Renal cortex interstitium (tissue), 11 donors: ENCODE measurements at regions not wholly inside any gene's neighbourhood (a gene's known extent, or its start where the extent isn't known, plus 50 kb on each side); places are given as distances from the start of the nearest gene placed in this dataset.

Experiments
- DNase-seq, 11 donors: peaks; one replicate each; pipeline ENCODE4 v3.0.0-alpha.2; 2013; ENCODE audit warnings: low read depth in 9 of 11, low spot score in 4 of 11; ENCODE audit errors: extremely low read depth in 1 of 11

DNA sequence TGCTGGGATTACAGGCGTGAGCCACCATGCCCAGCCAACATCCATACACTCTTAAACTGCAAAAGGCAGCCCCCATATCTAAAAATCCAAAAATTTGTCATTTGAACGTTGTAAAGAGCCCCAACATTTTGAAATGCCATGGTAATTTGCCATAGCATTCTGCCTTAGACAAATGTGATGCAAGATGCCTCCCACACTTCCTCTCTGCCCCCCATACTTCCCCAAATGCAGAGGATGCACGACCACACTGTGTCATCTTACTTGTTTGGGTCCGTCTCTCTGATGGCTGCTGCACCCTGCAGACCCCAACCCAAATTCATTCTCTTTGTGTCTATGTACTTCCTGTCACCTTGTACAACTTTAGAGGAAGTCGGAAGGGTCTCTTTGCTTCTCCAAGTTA lies 1125.6 kb upstream of the AUTS2 start:
- DNase-seq: no peak

DNA sequence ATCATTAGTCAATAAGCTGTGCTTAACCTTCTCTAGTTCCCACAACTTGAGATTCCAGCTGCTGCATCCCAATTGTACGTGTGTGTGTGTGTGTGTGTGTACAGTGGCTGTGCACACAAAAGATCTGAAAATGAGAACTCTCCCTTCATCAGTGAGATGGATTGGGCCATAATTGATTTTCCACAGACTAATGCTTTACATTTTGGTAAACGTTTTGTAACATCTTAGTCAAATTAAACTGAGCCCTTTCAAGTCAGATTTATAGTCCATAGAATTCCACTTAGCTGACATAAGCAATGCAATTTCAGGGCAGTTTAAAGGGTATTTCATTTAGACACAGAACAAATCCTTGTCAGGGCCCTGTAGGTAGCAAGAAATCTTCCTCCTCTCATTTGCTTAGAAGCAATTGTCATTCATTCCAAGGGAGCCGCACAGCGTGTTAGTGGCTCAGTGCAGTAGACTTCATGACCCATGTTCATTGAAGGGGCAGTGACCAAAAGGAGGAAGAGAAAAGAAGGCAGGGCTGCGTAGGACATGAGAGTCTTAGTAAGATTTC lies 1123.5 kb upstream of the AUTS2 start:
- no peak for DNase-seq

DNA sequence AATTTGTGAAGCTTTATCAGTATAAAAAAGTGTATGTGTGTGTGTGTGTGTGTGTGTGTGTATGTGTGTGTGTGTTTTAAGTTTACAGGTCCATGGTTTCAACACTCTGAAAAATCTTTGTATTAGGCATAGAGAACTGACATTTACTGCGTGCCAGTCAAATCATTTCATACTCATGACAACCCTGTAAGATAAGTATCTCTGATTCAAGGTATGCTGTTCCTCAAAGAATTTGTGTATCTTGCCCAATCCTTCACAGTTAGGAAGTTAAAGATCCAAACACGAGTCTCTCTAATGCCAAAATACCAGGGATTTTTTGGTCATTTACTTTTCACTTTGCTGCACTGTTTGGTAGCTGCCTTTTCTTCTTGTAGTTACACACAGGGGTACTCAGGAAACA lies 1121.3 kb upstream of the AUTS2 start:
- DNase-seq: no peak

DNA sequence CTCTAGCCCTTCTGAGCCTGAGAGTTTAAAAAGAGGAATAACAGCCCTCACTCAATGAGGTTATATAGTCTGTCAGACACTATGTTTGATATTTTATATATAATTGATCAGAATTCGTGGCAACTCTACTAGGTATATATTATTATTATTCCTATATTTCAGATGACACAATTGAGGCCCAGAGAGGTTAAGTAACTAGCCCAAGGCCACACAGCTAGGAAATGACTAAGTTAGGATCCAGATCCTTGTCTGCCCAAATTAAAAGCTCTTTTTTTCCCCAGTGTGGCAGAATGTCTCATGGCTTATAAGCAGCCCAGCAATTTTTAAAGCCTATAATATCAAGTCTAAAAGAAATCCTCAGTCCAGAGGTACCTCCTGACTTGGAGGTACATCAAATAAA lies 1119.9 kb upstream of the AUTS2 start:
- DNase-seq: no peak

DNA sequence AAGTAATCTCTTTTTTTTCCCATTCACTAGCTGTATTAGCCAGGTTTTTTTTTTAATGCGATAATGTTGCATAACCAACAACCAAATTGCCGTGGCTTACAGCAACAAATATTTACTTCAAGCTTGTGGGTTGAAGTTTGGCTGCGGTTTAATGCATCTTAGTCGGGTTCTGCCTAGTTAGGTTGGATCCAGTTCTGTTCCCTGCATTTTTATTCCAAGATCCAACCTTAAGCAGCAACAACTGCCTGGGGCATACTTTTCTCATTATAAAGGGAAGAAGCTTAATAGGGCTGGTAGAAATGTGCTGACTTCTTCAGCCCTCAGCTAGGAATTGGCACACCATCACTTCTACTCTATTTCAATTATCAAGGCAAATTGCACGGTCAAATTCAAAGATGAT lies 1115.5 kb upstream of the AUTS2 start:
- no peak for DNase-seq

DNA sequence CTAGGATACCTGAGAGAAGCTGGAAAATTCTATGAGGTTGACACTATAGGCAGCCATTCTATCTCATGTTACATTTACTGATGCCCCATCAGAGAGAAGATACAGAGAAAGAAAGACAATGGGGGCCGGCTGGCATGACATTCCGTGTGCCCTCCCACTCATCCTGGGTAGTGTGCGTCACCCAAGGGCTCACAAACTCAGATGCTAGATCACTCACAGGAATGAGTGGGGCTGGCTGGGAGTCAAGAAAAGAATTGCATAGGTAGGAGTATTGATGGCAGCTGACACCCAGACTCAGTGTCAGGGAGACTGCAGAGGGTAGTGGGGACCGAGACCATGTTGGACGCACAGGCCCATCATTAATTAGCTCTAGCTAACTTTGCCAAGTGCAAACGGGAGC lies 1113.5 kb upstream of the AUTS2 start:
- DNase-seq: no peak

DNA sequence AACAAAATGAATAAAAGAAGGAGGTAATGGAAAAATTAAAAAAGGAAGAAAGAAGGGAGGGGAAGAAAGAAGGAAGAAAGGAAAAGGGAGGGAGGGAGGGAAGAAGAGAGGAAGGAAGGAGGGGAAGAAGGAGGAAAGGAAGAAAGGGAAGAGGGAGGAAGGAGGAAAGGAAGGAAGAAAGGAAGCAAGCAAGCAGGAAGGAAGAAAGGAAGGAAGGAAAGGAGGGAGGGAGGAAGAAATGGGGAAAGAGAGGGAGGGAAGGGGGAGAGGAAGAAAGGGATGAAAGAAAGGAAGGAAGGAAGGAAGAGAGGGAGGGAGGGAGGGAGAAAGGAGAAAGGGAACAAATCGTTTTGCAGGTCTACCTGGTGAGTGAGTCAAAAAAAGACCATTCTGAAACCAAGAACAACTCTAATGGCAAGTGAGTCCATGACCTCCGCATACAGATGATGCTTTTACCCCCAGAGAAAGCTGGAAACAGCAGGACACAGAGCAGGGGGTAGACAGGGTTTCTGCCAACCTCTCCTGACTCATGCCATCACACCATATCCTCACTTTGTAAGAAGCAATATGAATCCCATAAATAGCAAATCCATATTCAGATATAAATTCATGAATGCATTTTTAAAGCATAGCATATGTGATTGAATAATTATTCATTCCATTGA lies 1112.9 kb upstream of the AUTS2 start:
- DNase-seq: no peak

DNA sequence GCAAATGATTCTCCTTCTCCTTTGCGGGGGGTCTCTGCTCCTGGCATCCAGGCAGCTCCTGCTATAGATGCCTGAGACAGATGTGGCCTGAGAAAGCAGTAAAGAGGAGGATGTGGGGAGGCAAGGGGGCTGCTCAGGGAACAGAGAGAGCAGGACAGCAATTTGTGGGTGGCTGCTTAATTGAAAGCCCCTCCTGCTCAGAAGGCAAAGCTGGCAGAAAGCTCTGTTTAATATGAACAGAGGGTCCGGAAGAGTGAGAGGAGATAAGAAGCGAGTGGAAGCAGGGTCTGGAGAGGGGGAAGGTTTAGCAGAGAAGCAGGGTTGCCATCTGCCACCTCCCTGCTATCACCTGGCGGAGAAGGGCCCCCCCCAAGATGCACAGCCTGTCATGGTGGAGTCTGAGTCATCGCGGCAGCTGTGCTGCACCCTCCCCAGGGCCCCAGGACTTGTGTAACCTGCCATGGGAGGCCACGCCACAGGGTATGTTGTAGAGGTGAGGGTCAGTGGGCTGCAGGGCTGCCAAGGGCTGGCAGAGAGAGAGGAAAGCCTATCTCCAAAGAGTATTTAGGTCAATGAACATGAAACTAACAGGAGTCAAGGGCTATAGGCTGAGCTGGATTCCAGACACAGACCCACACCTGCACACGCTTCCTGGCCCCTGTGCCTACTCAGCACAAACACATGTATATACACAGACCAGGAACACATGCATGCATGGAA lies 1109.8 kb upstream of the AUTS2 start:
- no peak for DNase-seq

DNA sequence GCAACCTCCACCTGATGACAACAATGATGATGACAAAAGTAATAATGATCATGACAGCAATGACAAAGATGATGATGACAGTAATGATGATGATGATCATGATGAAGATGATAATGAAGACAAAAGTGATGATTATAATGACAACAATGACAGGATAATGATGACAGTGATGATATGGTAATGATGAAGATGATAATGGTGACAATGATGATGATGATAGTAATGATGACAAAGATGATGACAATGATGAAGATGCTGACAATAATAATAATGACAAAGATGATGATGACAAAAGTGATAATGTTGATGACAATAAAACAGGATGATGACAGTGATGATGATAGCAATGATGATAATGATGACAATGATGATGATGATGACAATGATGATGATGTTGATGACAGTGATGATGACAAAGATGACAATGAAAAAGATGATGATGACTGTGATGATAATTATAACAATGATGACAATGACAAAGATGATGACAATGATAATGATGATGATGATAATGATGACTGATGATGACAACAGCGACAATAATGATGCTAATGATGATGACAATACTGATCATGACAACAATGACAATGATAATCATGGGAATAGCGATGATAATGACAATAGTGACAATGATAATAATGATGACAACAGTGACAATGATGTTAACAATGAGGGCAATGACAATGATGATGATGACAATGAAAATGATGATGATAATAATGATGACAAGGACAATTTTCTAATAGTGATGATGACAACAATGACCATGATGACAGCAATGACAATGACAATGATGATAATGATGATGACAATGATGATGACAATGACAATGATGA lies 1106.5 kb upstream of the AUTS2 start:
- no peak for DNase-seq

DNA sequence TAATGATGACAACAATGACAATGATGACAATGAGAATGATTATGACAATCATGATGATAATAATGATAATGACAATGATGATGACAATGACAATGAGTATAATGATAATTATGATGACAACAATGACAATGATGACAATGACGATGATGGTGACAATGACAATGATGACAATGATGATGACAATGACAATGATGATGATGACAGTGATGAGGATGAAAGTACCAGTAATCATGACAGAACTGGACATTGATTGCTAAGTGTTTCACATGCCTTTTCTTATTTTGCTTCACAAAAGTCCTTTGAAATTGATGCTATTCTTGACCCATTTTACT lies 1106.0 kb upstream of the AUTS2 start:
- no peak for DNase-seq

DNA sequence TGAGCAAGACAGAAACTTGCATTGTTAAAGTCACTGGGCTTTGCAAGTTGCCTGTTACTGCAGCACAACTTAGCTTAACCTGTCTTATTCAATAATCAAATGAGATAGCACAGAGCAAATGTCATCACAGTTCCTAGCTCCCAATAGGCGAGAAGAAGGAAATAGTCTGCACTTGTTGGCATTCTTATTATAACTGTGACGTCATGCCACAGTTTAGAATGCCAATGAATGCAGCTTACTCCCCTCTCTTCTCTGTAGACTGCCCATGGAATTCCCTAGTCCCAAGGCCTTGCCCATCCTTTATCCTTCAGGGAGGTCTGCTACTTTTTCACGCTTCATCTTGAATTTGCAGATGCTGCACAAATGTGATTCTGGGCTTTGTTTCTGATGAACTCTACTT lies 1094.9 kb upstream of the AUTS2 start:
- DNase-seq: no peak

DNA sequence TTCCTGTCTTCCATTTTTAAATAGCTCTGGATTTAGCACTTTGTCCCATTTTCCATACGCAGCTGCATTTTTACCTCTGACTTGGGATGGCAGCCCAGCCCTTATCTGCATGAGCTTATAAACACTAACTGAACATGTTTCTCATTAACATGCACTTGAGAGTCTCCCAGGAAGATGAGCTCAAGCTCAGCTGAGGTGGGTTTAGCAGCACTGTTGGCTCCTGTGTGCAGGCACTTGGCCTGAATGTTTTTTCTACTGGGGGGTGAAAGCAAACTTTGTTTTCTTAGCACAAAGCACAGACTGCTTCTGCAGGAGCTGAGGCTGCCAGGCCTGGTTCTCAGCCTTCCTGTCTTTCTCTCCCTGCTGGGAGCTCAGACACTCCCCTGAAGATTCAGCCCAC lies 1093.6 kb upstream of the AUTS2 start:
- DNase-seq: no peak

DNA sequence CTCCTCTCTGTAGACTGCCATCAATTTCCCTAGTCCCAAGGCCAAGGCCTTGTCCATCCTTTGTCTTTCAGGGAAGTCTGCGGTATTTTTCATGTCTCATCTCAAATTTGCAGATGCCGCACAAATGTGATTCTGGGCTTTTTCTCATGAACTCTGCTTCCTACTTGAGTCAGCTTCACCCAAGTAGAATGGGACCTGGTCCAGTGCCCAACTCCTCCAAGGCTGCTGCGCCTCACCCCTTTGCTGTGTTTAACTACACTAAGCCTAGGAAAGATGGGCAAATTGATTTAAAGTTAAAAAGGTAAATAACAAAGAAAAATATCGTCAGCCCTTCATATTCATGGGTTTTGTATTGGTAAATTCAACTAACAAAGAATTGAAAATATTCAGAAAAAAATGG lies 1092.6 kb upstream of the AUTS2 start:
- no peak for DNase-seq

DNA sequence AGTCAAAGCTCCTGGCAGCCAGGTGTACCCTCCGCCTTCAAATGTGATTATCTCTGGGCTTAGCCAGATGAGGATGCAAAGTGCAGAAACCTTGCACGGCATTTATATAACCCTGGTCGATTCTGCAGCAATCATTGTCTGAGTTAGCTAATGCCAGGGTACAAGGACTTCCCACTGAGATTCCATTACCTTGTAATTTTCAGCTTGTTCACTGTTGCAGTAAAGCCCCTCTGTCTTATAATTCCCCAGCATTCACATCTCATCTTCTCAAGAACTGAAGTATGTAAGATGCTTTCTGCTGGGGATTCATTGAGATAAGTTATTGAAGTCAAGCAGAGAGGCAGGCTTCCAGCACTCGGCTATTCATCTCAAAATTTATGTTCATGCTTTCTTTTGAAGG lies 1090.6 kb upstream of the AUTS2 start:
- no peak for DNase-seq

DNA sequence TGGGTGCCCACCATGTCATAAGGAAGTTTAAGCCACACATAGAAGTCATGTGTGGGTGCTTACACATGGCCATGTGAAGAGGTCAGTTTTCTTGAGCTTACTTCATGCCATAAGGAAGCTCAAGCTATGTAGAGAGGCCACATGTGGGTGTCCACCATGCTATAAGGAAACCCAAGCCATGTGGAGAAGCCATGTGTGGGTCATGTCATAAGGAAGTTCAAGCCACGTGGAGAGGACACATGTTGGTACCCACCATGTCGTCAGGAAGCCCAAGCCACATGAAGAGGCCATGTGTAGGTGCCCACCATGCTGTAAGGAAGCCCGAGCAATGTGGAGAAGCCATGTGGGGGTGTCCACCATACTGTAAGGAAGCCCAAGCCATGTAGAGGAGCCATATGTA lies 1089.2 kb upstream of the AUTS2 start:
- no peak for DNase-seq

DNA sequence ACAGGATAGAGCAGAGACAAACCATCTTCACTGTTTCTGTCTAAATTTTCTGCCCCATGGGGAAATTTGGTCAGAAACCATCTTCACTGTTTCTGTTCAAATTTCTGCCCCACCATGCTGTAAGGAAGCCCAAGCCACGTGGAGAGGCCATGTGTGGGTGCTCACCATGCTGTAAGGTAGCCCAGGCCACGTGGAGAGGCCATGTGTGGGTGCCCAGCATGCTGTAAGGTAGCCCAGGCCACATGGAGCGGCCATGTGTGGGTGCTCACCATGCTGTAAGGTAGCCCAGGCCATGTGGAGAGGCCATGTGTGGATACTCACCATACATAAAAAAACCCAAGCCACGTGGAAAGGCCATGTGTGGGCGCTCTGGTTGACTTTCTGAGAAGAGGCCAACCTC lies 1088.7 kb upstream of the AUTS2 start:
- no peak for DNase-seq

DNA sequence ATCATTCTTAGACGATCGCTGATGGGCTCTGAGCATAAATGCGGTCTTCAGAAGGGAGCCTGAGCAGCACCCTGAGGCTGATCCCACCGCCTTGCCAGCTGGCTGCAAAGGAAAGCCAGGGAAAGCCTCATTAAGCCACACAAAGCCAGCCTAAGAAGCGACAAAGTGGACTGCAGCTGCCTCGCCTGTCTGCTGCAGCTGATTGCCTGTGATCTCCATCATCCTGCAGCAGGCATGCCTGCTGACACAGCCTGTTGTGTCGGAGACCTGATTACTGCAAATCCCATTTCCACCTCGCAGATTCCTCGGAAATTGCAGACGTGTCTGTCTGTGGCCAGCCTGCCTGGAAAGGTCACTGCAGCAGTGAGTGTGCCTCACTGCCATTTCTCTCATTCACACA lies 1087.0 kb upstream of the AUTS2 start:
- DNase-seq: no peak

DNA sequence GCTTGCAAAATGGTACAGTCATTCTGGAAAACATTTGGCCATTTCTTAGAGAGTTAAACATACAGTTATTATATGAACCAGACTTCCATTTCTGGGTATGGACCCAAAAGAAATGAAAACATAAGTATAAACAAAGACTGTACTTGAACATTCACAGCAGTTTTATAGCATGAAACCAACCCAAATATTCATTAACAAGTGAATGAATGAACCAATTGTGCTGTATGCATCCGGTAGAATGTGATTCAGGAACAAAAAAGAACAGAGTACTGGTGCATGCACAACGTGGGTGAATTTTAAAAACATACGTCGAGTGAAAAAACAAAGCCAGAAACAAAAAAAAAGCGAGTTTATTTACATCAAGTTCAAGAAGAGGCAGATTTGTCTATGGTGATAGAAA lies 1085.8 kb upstream of the AUTS2 start:
- DNase-seq: no peak

DNA sequence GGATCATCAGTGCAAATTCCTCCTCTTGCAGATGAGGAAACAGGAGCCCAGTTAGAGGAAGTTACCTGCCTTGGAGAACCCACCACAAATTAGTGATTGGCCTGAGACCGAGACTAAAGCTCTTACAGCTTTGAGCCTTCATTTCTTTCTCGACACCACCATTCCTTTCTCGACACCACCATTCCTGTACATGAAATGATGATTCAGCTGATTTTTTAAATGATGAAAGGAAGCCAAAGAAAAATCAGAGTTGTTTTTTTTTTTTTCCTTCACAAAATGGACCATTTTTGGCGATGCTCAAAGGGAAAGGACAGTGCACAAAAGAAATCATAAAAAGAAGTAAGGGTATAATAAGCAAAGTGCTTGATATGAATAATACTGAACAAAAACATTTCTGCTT lies 1080.2 kb upstream of the AUTS2 start:
- DNase-seq: no peak

DNA sequence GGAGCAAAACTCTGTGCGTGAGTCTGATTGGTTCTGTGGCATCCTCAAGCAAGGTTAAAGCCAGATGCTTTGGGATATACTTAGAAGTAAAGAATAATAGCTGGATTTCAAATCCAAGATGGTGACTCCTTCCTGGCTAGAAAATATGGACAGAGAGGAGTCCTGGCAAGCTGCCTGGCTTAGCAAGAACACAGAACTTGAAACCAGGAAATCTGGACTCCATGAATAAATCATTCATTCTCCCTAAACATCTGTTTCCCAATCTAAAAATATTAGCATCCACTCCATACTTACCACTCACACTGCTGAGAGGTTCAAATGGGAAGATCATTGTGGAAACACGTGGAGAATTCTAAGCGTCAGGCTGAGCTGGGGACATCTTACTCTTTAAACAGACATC lies 1074.1 kb upstream of the AUTS2 start:
- no peak for DNase-seq
